LNCaP clone FGC (cell line): ENCODE measurements at regions not wholly inside any gene's neighbourhood (a gene's known extent, or its start where the extent isn't known, plus 50 kb on each side); places are given as distances from the start of the nearest gene placed in this dataset.
"Not testable (repeated sequence)": the region's sequence is repeated elsewhere in the genome, so short reads cannot be mapped to it uniquely, and the experiment has no call there.

Experiments used
- DNase-seq: peaks from one replicate; pipeline ENCODE4 v3.0.0-alpha.2; 2011; ENCODE audit warnings: low read depth
- H3K4me3 ChIP-seq: 2 replicates; pipeline ENCODE4 v1.5.1; 2011; ENCODE audit warnings: mild to moderate bottlenecking, low read depth, low read length, control low read depth
- CTCF ChIP-seq: IDR thresholded peaks from 2 replicates; pipeline ENCODE4 v1.5.1; 2012; ENCODE audit warnings: mild to moderate bottlenecking; ENCODE audit not compliant: control insufficient read depth, insufficient read depth; ENCODE audit errors: extremely low read depth

GRCh38 chr5:116733991-116734975 is 159.7 kb upstream of the SEMA6A start:
- H3K4me3 ChIP-seq: no peak overlapping the region
- DNase-seq: peak; percentile 90
- no peak for TF ChIP-seq CTCF

GRCh38 chr5:116732591-116732990 is 158.0 kb upstream of the SEMA6A start:
- H3K4me3 ChIP-seq: no peak overlapping the region
- no peak for TF ChIP-seq CTCF
- no peak for DNase-seq

GRCh38 chr5:116731432-116731831 is 156.8 kb upstream of the SEMA6A start:
- TF ChIP-seq CTCF: no peak
- H3K4me3 ChIP-seq: no peak overlapping the region
- DNase-seq: no peak

- no peak overlapping the region for H3K4me3 ChIP-seq
- TF ChIP-seq CTCF: no peak
- no peak for DNase-seq
These were observed 156.1 kb upstream of the SEMA6A start for GRCh38 chr5:116730706-116731105.

- DNase-seq: no peak
- no peak overlapping the region for H3K4me3 ChIP-seq
- no peak for TF ChIP-seq CTCF
These were observed 155.6 kb upstream of the SEMA6A start for GRCh38 chr5:116730185-116730584.

- DNase-seq: peak; percentile 86
- TF ChIP-seq CTCF: no peak
- no peak overlapping the region for H3K4me3 ChIP-seq
These were observed 152.6 kb upstream of the SEMA6A start for GRCh38 chr5:116727248-116727647.

GRCh38 chr5:116726180-116726579 is 151.6 kb upstream of the SEMA6A start:
- H3K4me3 ChIP-seq, DNase-seq: not testable (repeated sequence)
